Right lobe of liver (tissue), 6 donors: ENCODE measurements at regions not wholly inside any gene's neighbourhood (a gene's known extent, or its start where the extent isn't known, plus 50 kb on each side); places are given as distances from the start of the nearest gene placed in this dataset.

Experiments used
- ATAC-seq, 4 donors: fragments of 200-7000 bp; cut with Tn5 transposase; one replicate each; pipeline ENCODE4 v1.9.1; 2020; ENCODE audit warnings: mild to moderate bottlenecking in 4 of 4, moderate library complexity in 4 of 4
- DNase-seq, 3 donors: peaks; one replicate each; pipeline ENCODE4 v3.0.0-alpha.2; 2020
- H3K27ac ChIP-seq, 3 donors: fragments of 200-600 bp; one replicate each; pipeline ENCODE4 v1.8.0; 2022
- H3K27me3 ChIP-seq, 2 donors: fragments of 200-600 bp; one replicate each; pipeline ENCODE4 v1.8.0; 2022
- H3K36me3 ChIP-seq, 4 donors: fragments of 200-600 bp; sonication (generic) in 1 of 4; one replicate each; pipeline versions ENCODE4 v1.5.1 to v1.8.0; 2017 to 2022; ENCODE audit warnings: control low read depth in 1 of 4
- H3K4me1 ChIP-seq, 4 donors: fragments of 200-600 bp; sonication (generic) in 1 of 4; one replicate each; pipeline versions ENCODE4 v1.5.1 to v1.8.0; 2017 to 2022; ENCODE audit warnings: control low read depth in 1 of 4
- H3K4me3 ChIP-seq, 3 donors: fragments of 200-600 bp; one replicate each; pipeline ENCODE4 v1.8.0; 2022
- H3K9me3 ChIP-seq, 4 donors: fragments of 200-600 bp; sonication (generic) in 1 of 4; one replicate each; pipeline versions ENCODE4 v1.5.1 to v1.8.0; 2017 to 2022; ENCODE audit warnings: control low read depth in 1 of 4
- POLR2A ChIP-seq: fragments of 450-650 bp; IDR thresholded peaks from one replicate; pipeline ENCODE4 v1.6.1; 2017; ENCODE audit warnings: antibody characterized with exemption, mild to moderate bottlenecking
- WGBS: methylation state at CpG from one replicate; pipeline ENCODE4 v1.1.6; 2018; ENCODE audit warnings: low coverage, low lambda C conversion rate; ENCODE audit not compliant: insufficient coverage; ENCODE audit errors: missing lambda C conversion rate; 5-methylcytosine and 5-hydroxymethylcytosine counted together
- intact Hi-C, 2 donors: fragments of 100-400 bp; cut with DNase I; formaldehyde crosslinking; loops; one replicate each; pipeline versions ENCODE4 v1.11.2 to v1.14.1; 2022
- TF ChIP-seq, protein P1 (sequence below), 4 donors: fragments of 200-600 bp in 3 of 4; fragments of 450-650 bp in 1 of 4; IDR thresholded peaks; one replicate each; pipeline versions ENCODE4 v1.5.1 to v1.8.0; 2016 to 2022; ENCODE audit warnings: antibody characterized with exemption in 4 of 4, mild to moderate bottlenecking in 2 of 4
- donor health status: DM: no; HTN: yes; CAD: no.
- donor health status: DM: no; HTN: no; CAD: no.
- donor health status: DM: no; HTN: no; CAD: no.
- donor health status: DM: no; HTN: yes; CAD: no.
- donor health status: DM: no; HTN: yes; CAD: no.

DNA sequence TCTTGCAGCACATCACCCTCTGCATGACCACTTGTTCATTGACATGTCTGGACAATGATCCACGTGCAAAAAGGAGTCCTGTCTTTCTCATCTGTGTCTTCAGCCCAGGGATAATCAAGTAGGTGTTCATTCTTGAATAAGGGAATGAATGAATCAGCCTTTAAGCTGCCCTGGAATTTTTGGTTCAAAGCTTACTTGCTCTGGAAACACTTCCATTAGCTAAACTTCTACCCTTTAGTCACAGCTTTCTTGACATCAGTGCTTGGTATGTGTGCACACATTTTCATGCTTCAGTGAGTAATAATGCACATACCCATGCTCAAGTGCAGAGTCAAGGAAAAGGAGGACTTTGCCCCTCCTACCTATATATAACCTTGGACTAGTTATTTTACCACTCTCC lies 103.0 kb upstream of the CDH13 start:
- no peak for DNase-seq
- no peak for ATAC-seq
- Histone ChIP-seq H3K9me3 (no peaks in the 10 kb centered on the region), H3K36me3 (no peaks in the 10 kb centered on the region), H3K27ac (no peak overlapping the region), H3K4me1 (no peaks in the 10 kb centered on the region), H3K27me3 (no peaks in the 10 kb centered on the region), H3K4me3 (no peak overlapping the region)
- 43% methylated on average over 1 of the region's 1 CpG for WGBS
- no peak for TF ChIP-seq POLR2A
- TF ChIP-seq, protein P1, sequence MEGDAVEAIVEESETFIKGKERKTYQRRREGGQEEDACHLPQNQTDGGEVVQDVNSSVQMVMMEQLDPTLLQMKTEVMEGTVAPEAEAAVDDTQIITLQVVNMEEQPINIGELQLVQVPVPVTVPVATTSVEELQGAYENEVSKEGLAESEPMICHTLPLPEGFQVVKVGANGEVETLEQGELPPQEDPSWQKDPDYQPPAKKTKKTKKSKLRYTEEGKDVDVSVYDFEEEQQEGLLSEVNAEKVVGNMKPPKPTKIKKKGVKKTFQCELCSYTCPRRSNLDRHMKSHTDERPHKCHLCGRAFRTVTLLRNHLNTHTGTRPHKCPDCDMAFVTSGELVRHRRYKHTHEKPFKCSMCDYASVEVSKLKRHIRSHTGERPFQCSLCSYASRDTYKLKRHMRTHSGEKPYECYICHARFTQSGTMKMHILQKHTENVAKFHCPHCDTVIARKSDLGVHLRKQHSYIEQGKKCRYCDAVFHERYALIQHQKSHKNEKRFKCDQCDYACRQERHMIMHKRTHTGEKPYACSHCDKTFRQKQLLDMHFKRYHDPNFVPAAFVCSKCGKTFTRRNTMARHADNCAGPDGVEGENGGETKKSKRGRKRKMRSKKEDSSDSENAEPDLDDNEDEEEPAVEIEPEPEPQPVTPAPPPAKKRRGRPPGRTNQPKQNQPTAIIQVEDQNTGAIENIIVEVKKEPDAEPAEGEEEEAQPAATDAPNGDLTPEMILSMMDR (IDR thresholded peaks at IDR 0.05) = no peak
- intact Hi-C loops = no loop called here

DNA sequence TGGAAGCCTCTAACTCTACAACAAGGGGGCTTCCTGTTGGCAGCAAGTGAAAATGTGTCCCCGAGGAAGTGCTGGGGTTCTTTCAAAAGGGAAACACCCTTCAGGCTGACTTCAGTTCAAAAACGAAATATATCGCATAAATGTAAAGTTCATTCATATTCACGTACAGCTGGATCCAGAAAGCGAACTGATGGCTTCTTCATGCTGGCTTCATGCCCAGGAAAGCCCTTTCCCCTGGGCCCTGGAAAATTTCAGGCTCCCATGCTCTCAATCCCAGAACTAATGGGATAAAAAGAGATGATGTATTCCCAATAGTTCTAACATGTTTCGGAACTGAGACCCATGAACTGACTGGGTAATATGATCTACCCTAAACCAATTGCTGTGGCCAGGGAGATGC lies 104.7 kb upstream of the CDH13 start:
- ATAC-seq = no peak
- no peak overlapping the region for H3K4me3 ChIP-seq
- H3K36me3 ChIP-seq = no peaks in the 10 kb centered on the region
- WGBS = 58% methylated on average over 5 of the region's 6 CpGs
- H3K27me3 ChIP-seq = no peaks in the 10 kb centered on the region
- H3K27ac ChIP-seq = no peak overlapping the region
- intact Hi-C loops = no loop called here
- TF ChIP-seq, protein P1 (IDR thresholded peaks at IDR 0.05) = no peak
- TF ChIP-seq POLR2A = no peak
- H3K9me3 ChIP-seq = no peaks in the 10 kb centered on the region
- no peak for DNase-seq
- H3K4me1 ChIP-seq = no peaks in the 10 kb centered on the region

DNA sequence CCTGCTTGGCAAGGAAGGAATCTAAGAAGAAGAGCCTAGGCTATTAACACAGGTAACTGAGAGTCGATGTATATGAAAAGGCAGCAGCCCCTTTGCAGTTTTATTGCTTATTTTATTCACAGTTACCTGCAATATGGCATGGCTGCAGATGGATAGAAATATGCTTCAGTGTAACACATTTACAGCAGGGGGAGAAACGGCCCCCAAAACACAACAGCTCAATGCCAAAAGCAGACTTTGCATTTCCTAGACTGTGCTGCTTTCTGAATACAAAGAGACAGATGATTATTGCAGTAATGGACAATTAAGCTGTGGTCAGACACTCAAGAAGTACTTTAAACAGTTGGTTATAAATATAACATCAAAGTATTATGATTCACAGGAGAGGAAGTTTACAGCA lies 108.0 kb upstream of the CDH13 start:
- no peak overlapping the region for H3K27ac ChIP-seq
- ATAC-seq = no peak
- TF ChIP-seq, protein P1 (IDR thresholded peaks at IDR 0.05) = no peak
- no peak for TF ChIP-seq POLR2A
- no peaks in the 10 kb centered on the region for H3K9me3 ChIP-seq
- intact Hi-C loops = no loop called here
- H3K4me3 ChIP-seq = no peak overlapping the region
- no peaks in the 10 kb centered on the region for H3K27me3 ChIP-seq
- DNase-seq = no peak
- 57% methylated on average over 2 of the region's 2 CpGs for WGBS
- H3K36me3 ChIP-seq = no peaks in the 10 kb centered on the region
- H3K4me1 ChIP-seq = no peaks in the 10 kb centered on the region

GRCh38 chr16:82514262-82514661 lies 112.5 kb upstream of the CDH13 start:
- WGBS = 76% methylated on average over 4 of the region's 4 CpGs
- Histone ChIP-seq H3K9me3 (no peaks in the 10 kb centered on the region), H3K36me3 (no peaks in the 10 kb centered on the region), H3K4me1 (no peaks in the 10 kb centered on the region), H3K4me3 (no peak overlapping the region), H3K27me3 (no peaks in the 10 kb centered on the region), H3K27ac (no peak overlapping the region)
- DNase-seq (no peak), ATAC-seq (no peak)
- intact Hi-C loops = no loop called here
- TF ChIP-seq POLR2A = no peak
- TF ChIP-seq, protein P1 (IDR thresholded peaks at IDR 0.05) = no peak

GRCh38 chr16:82510789-82511305 lies 115.9 kb upstream of the CDH13 start:
- TF ChIP-seq, protein P1 (IDR thresholded peaks at IDR 0.05) = no peak
- no peak for TF ChIP-seq POLR2A
- ATAC-seq (no peak), DNase-seq (no peak)
- 40% methylated on average over 2 of the region's 2 CpGs for WGBS
- no peaks in the 10 kb centered on the region for H3K36me3 ChIP-seq
- intact Hi-C loops = no loop called here
- H3K4me3 ChIP-seq = no peak overlapping the region
- no peak overlapping the region for H3K27ac ChIP-seq
- no peaks in the 10 kb centered on the region for H3K9me3 ChIP-seq
- no peaks in the 10 kb centered on the region for H3K4me1 ChIP-seq
- no peaks in the 10 kb centered on the region for H3K27me3 ChIP-seq
